Activated T-cell treated with anti-CD3 and anti-CD28 coated beads, Interleukin-2, amount 50 U/mL, for 4 hours (primary cell): ENCODE measurements at regions not wholly inside any gene's neighbourhood (a gene's known extent, or its start where the extent isn't known, plus 50 kb on each side); places are given as distances from the start of the nearest gene placed in this dataset.

Experiments used
- ATAC-seq, 2 donors: fragments of 200-7000 bp; cut with Tn5 transposase; one replicate each; pipeline ENCODE4 v1.10.0; 2021
- DNase-seq: peaks from one replicate; pipeline ENCODE4 v3.0.0-alpha.2; 2020
- H3K27me3 Mint-ChIP-seq: one replicate; pipeline ENCODE4 v1.8.0; 2021; ENCODE audit warnings: low read depth, mixed read lengths
- H3K36me3 Mint-ChIP-seq: one replicate; pipeline ENCODE4 v1.8.0; 2022; ENCODE audit warnings: mixed read lengths; ENCODE audit not compliant: insufficient read depth
- H3K4me1 Mint-ChIP-seq: one replicate; pipeline ENCODE4 v1.8.0; 2021; ENCODE audit warnings: low read depth, mixed read lengths
- H3K4me3 Mint-ChIP-seq: one replicate; pipeline ENCODE4 v1.8.0; 2021; ENCODE audit warnings: mild to moderate bottlenecking, moderate library complexity, mixed read lengths
- H3K9me3 Mint-ChIP-seq: one replicate; pipeline ENCODE4 v1.8.0; 2021; ENCODE audit warnings: mixed read lengths

DNA sequence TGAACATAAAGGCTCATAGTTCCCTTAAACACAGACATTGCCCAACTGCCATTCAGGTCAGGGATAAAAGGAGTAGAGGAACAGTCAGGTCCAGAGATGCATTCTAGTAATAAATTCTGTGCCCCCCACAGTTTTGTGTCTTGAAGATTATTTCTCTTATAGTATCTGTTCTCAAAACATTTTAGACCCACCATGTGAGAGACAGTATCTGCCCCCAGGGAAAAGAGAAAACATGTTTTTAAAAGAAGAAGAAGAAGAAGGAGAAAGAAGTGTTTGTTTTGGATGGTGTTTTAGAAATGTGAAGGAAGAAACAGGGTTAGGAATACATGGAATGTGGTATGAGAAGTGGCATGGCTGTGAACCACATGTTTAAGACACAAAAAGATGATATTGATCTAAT is 629.6 kb upstream of the EPHA7 start:
- ATAC-seq = no peak
- no peaks in the 10 kb centered on the region for H3K27me3 Mint-ChIP-seq
- H3K9me3 Mint-ChIP-seq = no peaks in the 10 kb centered on the region

DNA sequence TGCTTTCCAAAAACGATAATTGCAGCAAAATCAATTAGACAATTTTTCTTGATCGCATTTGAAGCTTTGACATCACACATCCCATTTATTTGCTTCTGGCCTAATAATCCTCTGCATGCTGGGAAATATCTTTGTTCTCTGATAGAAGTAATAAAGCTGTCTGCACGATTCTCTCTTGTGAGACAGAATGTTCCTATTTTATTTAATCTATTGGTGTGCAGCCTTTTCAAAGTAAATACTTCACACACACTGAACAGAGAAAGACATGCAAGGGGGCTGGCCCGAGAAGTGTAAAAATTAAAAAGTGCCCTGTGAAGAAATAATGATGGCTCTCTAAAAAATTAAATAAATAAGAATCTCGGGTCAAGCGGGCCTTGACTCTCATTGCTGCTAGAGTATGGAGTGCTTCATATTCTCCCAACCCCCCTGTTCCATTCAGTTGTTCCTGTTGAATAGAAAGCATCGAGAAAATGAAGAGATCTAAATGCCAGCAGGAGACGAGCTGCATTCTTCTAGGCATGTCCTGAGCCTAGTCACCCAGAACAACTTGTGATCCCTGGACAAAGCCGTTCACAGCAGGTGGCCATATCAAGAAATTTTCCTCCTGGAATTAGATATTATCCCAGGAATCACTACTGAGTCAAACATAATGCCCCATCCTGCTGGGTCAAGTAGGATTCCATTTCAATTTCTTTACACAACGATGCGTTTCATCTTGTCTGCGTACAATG is 625.9 kb upstream of the EPHA7 start:
- Mint-ChIP-seq H3K9me3 (peaks cover 10% of the 10 kb centered on the region), H3K27me3 (no peaks in the 10 kb centered on the region), H3K36me3 (no peaks in the 10 kb centered on the region), H3K4me1 (no peaks in the 10 kb centered on the region), H3K4me3 (no peak overlapping the region)
- ATAC-seq (no peak), DNase-seq (no peak)

More for the DNA sequence above, 629.6 kb upstream of the EPHA7 start:
- H3K4me3 Mint-ChIP-seq = no peak overlapping the region
- H3K4me1 Mint-ChIP-seq = no peaks in the 10 kb centered on the region
- H3K36me3 Mint-ChIP-seq = no peaks in the 10 kb centered on the region
- no peak for DNase-seq

DNA sequence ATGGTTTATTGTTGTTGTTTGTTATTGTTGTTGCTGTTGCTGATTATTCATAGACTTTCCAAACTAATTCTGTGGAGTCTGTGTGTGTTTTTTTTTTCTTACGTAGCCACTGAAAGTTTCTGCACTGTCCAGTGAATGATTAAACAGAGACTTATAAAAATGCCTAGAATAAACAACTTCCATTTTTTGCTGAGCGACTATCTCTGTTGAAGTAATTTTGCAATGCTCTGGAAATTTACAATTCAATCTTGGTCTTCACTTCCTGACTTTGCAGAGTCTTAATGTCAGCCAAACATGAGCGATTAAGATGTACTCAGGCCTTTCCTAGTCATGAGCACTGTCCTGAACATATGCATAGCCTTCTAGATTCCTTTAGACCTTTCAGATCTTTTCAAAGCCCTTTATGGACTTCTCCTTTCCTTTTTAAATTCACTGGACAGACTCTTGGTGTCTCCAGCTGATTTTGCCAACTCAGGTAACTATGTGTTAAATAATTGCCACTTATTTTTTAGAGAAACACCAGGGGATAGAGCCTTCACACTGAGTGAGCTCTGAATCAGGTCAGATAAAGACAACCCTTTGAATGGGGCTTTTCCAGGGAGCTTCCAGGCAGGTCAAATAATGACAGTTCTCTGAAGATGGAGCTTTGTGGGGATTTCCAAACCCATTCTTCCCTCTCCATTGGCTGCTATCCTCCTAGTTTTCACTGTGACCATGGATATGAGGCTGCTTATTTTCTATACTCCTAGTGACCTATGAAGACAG is 622.8 kb upstream of the EPHA7 start:
- Mint-ChIP-seq H3K4me1 (no peaks in the 10 kb centered on the region), H3K36me3 (no peaks in the 10 kb centered on the region), H3K9me3 (peaks cover 13% of the 10 kb centered on the region), H3K4me3 (no peak overlapping the region), H3K27me3 (no peaks in the 10 kb centered on the region)
- ATAC-seq (no peak), DNase-seq (no peak)

DNA sequence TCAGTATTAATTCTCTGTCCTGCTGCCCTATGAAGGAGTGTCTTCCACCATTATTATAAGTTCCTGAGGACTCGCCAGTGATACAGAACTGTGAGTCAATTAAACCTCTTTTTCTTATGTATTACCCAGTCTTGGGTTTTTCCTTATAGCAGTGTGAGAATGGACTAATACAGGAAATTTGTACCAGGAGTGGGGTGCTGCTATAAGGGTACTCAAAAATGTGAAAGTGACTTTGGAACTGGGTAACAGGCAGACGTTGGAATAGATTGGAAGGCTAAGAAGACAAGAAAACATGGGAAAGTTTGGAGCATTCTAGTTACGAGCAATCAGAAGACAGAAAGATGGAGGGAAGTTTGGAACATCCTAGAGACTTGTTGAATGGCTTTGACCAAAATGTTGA is 616.7 kb upstream of the EPHA7 start:
- Mint-ChIP-seq H3K4me3 (no peak overlapping the region), H3K27me3 (no peaks in the 10 kb centered on the region), H3K9me3 (peaks cover 26% of the 10 kb centered on the region), H3K36me3 (no peaks in the 10 kb centered on the region), H3K4me1 (no peaks in the 10 kb centered on the region)
- DNase-seq (no peak), ATAC-seq (no peak)

DNA sequence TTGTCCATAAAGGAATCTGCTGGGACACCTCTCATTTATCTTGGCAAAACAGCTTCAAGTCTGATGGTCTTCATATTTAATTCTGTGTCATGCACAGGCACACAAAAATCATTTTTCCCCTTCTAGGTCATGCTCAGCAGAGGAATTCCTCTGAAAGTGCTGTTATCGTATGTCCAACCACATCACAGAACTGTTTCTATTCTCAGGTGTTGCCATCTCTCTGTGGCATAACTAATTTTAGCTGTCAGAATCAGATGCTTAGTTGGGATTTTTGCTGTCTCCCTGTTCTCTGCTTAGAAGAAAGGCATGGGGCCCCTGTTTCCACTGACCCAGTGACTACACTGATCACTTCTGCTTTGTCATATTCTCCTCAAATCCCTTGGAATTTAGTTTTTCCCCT is 608.0 kb upstream of the EPHA7 start:
- ATAC-seq (no peak), DNase-seq (no peak)
- Mint-ChIP-seq H3K4me1 (no peaks in the 10 kb centered on the region), H3K36me3 (no peaks in the 10 kb centered on the region), H3K4me3 (no peak overlapping the region), H3K9me3 (peaks cover 20% of the 10 kb centered on the region), H3K27me3 (no peaks in the 10 kb centered on the region)

DNA sequence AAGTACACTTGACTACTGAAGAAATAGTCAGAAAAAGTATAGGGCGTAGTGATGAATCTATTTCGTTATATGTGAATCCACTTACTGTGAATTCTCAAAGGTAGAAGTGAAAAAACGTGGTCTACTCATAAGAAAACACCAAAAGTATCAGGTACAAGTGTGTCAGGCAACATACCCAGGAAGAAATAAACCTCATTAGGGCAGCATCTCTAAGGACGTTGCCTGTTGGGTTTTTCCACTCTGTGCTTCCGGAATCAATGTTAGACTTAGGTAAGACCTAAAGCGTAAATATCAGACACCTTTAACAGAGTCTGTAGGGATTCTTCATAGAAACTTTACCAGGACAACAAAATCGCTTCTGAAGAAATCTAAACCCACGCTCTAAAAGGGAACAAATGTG is 607.2 kb upstream of the EPHA7 start:
- DNase-seq (no peak), ATAC-seq (no peak)
- H3K36me3 Mint-ChIP-seq = no peaks in the 10 kb centered on the region
- no peaks in the 10 kb centered on the region for H3K27me3 Mint-ChIP-seq
- no peaks in the 10 kb centered on the region for H3K4me1 Mint-ChIP-seq
- H3K4me3 Mint-ChIP-seq = no peak overlapping the region
- H3K9me3 Mint-ChIP-seq = peaks cover 19% of the 10 kb centered on the region

DNA sequence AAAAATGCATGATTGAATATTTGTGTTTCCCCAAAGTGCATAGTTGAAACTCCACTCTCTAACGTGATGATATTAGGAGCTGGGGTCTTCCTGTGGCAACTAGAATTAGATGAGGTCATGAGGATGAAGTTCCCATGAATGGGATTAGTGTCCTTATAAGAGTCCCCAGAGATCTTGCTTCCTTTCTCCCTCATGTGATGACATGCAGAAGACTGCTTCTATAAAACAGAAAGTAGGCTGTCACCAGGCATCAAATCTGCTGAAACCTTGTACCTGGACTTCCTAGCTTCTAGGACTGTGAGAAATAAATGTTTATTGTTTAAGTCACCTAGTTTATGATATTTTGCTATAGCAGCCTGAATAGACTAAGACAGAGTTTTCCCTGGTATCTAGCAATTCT is 586.5 kb upstream of the EPHA7 start:
- DNase-seq = no peak
- peaks cover 7% of the 10 kb centered on the region for H3K9me3 Mint-ChIP-seq
- no peak overlapping the region for H3K4me3 Mint-ChIP-seq
- H3K36me3 Mint-ChIP-seq = no peaks in the 10 kb centered on the region
- H3K4me1 Mint-ChIP-seq = no peaks in the 10 kb centered on the region
- ATAC-seq = no peak
- no peaks in the 10 kb centered on the region for H3K27me3 Mint-ChIP-seq

DNA sequence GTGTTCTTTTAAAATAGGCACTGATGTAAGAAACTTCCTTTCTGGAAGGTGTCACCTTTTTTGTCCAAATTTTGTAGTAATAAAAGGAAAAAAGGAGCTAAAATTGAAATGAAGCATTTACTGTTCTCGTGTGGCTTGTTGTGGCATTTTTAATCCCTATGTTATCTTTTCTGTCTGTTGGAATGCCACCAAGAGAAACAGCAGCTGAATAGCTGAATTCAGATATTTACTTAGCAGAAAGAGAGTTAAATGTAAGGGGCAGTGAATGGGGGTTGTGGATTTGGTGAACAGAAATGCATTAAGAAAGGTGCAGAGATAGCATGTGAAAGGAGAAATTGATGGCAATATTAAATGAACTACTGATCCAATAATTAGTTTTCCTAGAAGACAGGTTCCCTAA is 573.6 kb upstream of the EPHA7 start:
- Mint-ChIP-seq H3K27me3 (no peaks in the 10 kb centered on the region), H3K4me1 (no peaks in the 10 kb centered on the region), H3K36me3 (no peaks in the 10 kb centered on the region), H3K9me3 (peaks cover 7% of the 10 kb centered on the region), H3K4me3 (no peak overlapping the region)
- DNase-seq (no peak), ATAC-seq (no peak)

DNA sequence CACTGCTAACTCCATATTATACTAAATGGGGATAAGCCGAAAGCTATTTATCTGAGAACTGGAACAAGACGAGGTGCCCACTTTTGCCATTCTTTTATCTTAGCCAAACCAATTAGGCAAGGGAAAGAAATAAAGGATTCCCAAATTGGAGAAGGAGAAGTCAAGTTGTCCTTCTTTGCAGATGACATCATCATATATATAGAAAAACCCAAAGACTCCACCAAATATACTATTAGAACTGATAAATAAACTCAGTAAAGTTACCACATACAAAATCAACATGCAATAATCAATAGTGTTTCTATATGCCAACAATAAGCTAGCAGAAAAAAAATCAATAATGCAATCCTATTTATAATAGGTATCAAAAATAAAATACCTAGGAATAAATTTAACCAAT is 570.3 kb upstream of the EPHA7 start:
- H3K4me3 Mint-ChIP-seq = no peak overlapping the region
- DNase-seq = no peak
- ATAC-seq = no peak
- no peaks in the 10 kb centered on the region for H3K36me3 Mint-ChIP-seq
- H3K27me3 Mint-ChIP-seq = no peaks in the 10 kb centered on the region
- H3K9me3 Mint-ChIP-seq = peaks cover 11% of the 10 kb centered on the region
- H3K4me1 Mint-ChIP-seq = no peaks in the 10 kb centered on the region

DNA sequence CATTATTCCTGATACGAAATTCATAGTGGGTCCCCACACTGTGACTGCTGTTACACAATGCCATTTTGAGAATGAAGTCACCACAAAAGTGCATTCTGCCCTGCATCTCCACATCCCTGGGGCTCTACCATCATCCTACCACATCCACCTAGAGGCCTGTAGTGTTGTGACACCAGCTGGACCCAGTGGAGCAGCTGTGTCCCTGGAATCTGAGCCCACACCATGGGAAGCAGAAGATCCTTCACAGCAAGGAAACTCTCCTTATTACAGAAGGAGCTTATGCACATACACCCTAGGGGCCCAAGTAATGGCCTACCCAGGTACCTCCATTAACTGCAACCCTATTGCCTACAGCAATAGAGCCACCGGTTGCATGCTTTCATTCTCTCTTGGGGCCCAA is 566.6 kb upstream of the EPHA7 start:
- peaks cover 10% of the 10 kb centered on the region for H3K9me3 Mint-ChIP-seq
- no peaks in the 10 kb centered on the region for H3K27me3 Mint-ChIP-seq
- ATAC-seq (no peak), DNase-seq (no peak)
- no peak overlapping the region for H3K4me3 Mint-ChIP-seq
- H3K36me3 Mint-ChIP-seq = no peaks in the 10 kb centered on the region
- no peaks in the 10 kb centered on the region for H3K4me1 Mint-ChIP-seq

DNA sequence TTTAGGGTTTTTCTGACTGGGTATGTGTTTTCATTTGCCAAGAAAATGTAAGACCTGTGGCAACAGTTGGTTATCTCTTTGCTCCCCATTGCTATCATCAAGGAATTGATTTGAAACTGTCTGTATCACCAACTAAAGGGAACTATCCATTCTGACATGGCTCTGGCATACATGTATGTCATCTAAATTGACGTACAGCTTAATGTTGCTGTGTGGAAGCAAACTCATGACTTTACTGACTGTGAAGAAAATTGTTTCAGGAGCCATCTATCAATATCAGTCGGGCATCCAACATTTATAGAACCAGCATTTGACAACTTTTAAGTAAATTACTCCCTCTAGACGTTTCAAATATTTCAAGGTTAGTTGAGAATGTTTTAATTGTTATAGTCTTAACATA is 555.8 kb upstream of the EPHA7 start:
- no peaks in the 10 kb centered on the region for H3K4me1 Mint-ChIP-seq
- DNase-seq = no peak
- no peaks in the 10 kb centered on the region for H3K27me3 Mint-ChIP-seq
- H3K9me3 Mint-ChIP-seq = peaks cover 12% of the 10 kb centered on the region
- H3K36me3 Mint-ChIP-seq = no peaks in the 10 kb centered on the region
- no peak overlapping the region for H3K4me3 Mint-ChIP-seq
- no peak for ATAC-seq

DNA sequence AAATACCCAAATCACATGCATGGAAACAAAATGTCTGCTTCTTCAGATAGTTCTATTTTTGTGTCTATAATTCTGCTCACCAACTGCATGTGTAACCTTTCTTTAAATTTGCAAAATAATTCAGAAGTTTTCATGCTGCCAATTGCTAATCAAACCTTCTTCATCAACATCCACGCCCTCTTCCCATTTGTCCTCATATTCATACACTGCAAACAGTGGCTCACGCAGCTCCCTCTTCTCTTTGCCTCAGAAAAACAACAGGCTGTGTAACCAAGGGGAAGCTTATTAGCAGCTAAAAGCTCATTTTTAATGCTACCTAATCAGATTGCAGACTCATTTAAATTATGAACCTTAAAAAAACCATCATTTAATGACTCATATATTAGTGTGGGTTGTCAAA is 555.0 kb upstream of the EPHA7 start:
- Mint-ChIP-seq H3K4me3 (no peak overlapping the region), H3K27me3 (no peaks in the 10 kb centered on the region), H3K36me3 (no peaks in the 10 kb centered on the region), H3K4me1 (no peaks in the 10 kb centered on the region), H3K9me3 (peaks cover 12% of the 10 kb centered on the region)
- DNase-seq = no peak
- ATAC-seq = no peak

DNA sequence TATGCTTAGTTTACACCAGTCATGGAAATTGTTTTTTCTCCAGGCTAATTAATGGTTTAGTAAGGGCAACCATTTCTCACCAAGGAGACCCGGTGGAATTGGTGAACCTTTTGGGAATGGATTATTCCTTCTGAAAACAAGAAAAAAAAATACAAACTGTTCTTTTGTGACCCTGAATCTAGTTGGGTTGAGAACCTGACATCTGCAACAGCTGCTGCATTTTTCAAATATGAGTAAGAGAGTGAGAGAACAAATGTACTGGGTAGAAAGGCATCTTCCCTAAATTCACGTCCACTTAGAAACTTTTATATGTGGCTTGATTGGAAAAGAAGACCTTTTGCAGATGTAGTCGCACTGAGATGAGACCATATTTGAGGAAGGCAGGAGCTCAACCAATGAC is 553.4 kb upstream of the EPHA7 start:
- no peak for ATAC-seq
- no peaks in the 10 kb centered on the region for H3K4me1 Mint-ChIP-seq
- H3K36me3 Mint-ChIP-seq = no peaks in the 10 kb centered on the region
- no peak for DNase-seq
- peaks cover 8% of the 10 kb centered on the region for H3K9me3 Mint-ChIP-seq
- no peak overlapping the region for H3K4me3 Mint-ChIP-seq
- no peaks in the 10 kb centered on the region for H3K27me3 Mint-ChIP-seq

DNA sequence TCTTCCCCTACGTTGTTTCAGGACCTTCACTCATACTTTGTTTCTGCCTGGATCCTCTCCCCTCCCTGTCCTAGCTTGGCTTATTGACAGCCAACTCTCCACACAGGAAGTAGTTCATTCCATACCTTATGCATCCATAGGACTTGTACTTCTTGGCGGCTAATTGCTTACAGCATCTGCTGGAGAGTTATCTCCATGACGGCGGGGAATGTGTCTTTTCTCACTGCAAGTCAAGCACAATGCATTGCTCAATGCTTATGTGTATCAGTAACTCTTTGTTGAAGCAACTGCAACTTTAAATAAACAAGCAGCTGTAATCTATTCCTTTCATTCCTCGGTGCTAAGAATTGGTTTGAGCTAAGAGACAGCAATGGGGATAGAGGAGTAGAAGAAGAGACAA is 551.3 kb upstream of the EPHA7 start:
- no peaks in the 10 kb centered on the region for H3K36me3 Mint-ChIP-seq
- H3K9me3 Mint-ChIP-seq = peaks cover 8% of the 10 kb centered on the region
- no peak overlapping the region for H3K4me3 Mint-ChIP-seq
- H3K4me1 Mint-ChIP-seq = no peaks in the 10 kb centered on the region
- ATAC-seq (no peak), DNase-seq (no peak)
- no peaks in the 10 kb centered on the region for H3K27me3 Mint-ChIP-seq

DNA sequence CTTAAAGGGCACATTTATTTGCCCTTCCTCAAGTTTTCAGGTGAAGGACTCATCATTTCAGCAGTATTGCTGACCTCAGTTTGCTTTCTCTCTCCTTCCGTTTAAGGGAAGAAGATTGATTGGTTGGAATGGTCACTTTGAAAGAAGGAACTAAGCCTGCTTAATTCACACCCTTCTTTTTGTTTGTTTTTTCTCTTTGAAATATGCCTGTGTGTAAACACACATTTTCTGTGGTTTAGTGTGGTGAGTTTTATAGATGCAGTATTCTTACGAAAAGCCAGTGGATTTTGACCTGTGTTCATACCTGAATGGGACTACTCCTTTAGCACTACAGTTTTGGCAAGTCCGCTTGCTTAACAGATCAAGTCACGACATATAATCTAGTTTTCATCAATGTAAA is 548.8 kb upstream of the EPHA7 start:
- Mint-ChIP-seq H3K4me3 (no peak overlapping the region), H3K27me3 (no peaks in the 10 kb centered on the region), H3K4me1 (no peaks in the 10 kb centered on the region), H3K36me3 (no peaks in the 10 kb centered on the region), H3K9me3 (peaks cover 3% of the 10 kb centered on the region)
- no peak for DNase-seq
- ATAC-seq = no peak
